Activated B cell treated with CpG ODN at 0.5 μM for 24 hours (primary cell): ENCODE measurements at regions not wholly inside any gene's neighbourhood (a gene's known extent, or its start where the extent isn't known, plus 50 kb on each side); places are given as distances from the start of the nearest gene placed in this dataset.

ENCODE experiments used
- ATAC-seq: fragments of 200-7000 bp; cut with Tn5 transposase; one replicate; pipeline ENCODE4 v1.10.0; 2021; ENCODE audit warnings: low read depth, mild to moderate bottlenecking, moderate library complexity
- CTCF ChIA-PET: fragments of 350-600 bp; sonication (Branson Sonifier 250); formaldehyde crosslinking; loops from one replicate; lab custom pipeline; 2021; ENCODE audit warnings: antibody characterized with exemption; lab: Charles Lee
- POLR2A ChIA-PET: fragments of 350-600 bp; sonication (Branson Sonifier 250); formaldehyde crosslinking; loops from one replicate; lab custom pipeline; 2021; ENCODE audit warnings: antibody characterized with exemption; lab: Charles Lee
- DNase-seq: peaks from one replicate; pipeline ENCODE4 v3.0.0; 2022
- H3K27ac Mint-ChIP-seq: one replicate; pipeline ENCODE4 v1.8.0; 2020; ENCODE audit warnings: mixed read lengths
- H3K27me3 Mint-ChIP-seq: one replicate; pipeline ENCODE4 v1.8.0; 2021; ENCODE audit warnings: mixed read lengths
- H3K36me3 Mint-ChIP-seq: one replicate; pipeline ENCODE4 v1.8.0; 2021; ENCODE audit warnings: low read depth, mixed read lengths
- H3K4me1 Mint-ChIP-seq: one replicate; pipeline ENCODE4 v1.8.0; 2021; ENCODE audit warnings: mixed read lengths
- H3K4me3 Mint-ChIP-seq: one replicate; pipeline ENCODE4 v1.8.0; 2020; ENCODE audit warnings: mild to moderate bottlenecking, mixed read lengths
- H3K9me3 Mint-ChIP-seq: one replicate; pipeline ENCODE4 v1.8.0; 2020; ENCODE audit warnings: mixed read lengths
- CTCF ChIP-seq: fragments of 200-600 bp; IDR thresholded peaks from one replicate; pipeline ENCODE4 v1.8.0; 2022; ENCODE audit warnings: antibody characterized with exemption, mild to moderate bottlenecking
- intact Hi-C: fragments of 100-400 bp; cut with micrococcal nuclease; formaldehyde crosslinking; loops from one replicate; pipeline ENCODE4 v1.15.1; 2024

- no peak overlapping the region for H3K4me3 Mint-ChIP-seq
- no peaks in the 10 kb centered on the region for H3K36me3 Mint-ChIP-seq
- no peaks in the 10 kb centered on the region for H3K4me1 Mint-ChIP-seq
- no peak overlapping the region for H3K27ac Mint-ChIP-seq
- H3K9me3 Mint-ChIP-seq: peaks cover 17% of the 10 kb centered on the region
- intact Hi-C loops: no loop called here
- ATAC-seq (no peak), DNase-seq (no peak)
- no peaks in the 10 kb centered on the region for H3K27me3 Mint-ChIP-seq
- CTCF ChIA-PET: no interaction called here
- TF ChIP-seq CTCF: no peak
- POLR2A ChIA-PET: no interaction called here
Measured at GRCh38 chr4:127293496-127293895, 339.3 kb upstream of the INTU start.

GRCh38 chr4:127304356-127304755, 328.4 kb upstream of the INTU start:
- ATAC-seq: no peak
- H3K27me3 Mint-ChIP-seq: no peaks in the 10 kb centered on the region
- no peaks in the 10 kb centered on the region for H3K4me1 Mint-ChIP-seq
- CTCF ChIA-PET: no interaction called here
- POLR2A ChIA-PET: no interaction called here
- H3K36me3 Mint-ChIP-seq: no peaks in the 10 kb centered on the region
- H3K4me3 Mint-ChIP-seq: no peak overlapping the region
- intact Hi-C loops: no loop called here
- TF ChIP-seq CTCF: no peak
- H3K9me3 Mint-ChIP-seq: peaks cover 21% of the 10 kb centered on the region
- no peak for DNase-seq
- no peak overlapping the region for H3K27ac Mint-ChIP-seq

GRCh38 chr4:127307996-127308395, 324.8 kb upstream of the INTU start:
- no peaks in the 10 kb centered on the region for H3K4me1 Mint-ChIP-seq
- H3K27ac Mint-ChIP-seq: no peak overlapping the region
- ChIA-PET CTCF (no interaction called here), POLR2A (no interaction called here)
- peaks cover 8% of the 10 kb centered on the region for H3K9me3 Mint-ChIP-seq
- DNase-seq: no peak
- intact Hi-C loops: no loop called here
- ATAC-seq: no peak
- no peaks in the 10 kb centered on the region for H3K36me3 Mint-ChIP-seq
- no peak for TF ChIP-seq CTCF
- H3K4me3 Mint-ChIP-seq: no peak overlapping the region
- no peaks in the 10 kb centered on the region for H3K27me3 Mint-ChIP-seq

GRCh38 chr4:127309369-127310102, 323.2 kb upstream of the INTU start:
- no peak overlapping the region for H3K27ac Mint-ChIP-seq
- TF ChIP-seq CTCF: no peak
- intact Hi-C loops: no loop called here
- ChIA-PET CTCF (no interaction called here), POLR2A (no interaction called here)
- no peak for ATAC-seq
- no peak for DNase-seq
- H3K9me3 Mint-ChIP-seq: peaks cover 22% of the 10 kb centered on the region
- no peaks in the 10 kb centered on the region for H3K4me1 Mint-ChIP-seq
- no peaks in the 10 kb centered on the region for H3K27me3 Mint-ChIP-seq
- H3K4me3 Mint-ChIP-seq: no peak overlapping the region
- no peaks in the 10 kb centered on the region for H3K36me3 Mint-ChIP-seq

GRCh38 chr4:127311371-127311770, 321.4 kb upstream of the INTU start:
- Mint-ChIP-seq H3K27me3 (no peaks in the 10 kb centered on the region), H3K36me3 (no peaks in the 10 kb centered on the region), H3K27ac (no peak overlapping the region), H3K9me3 (peaks cover 27% of the 10 kb centered on the region), H3K4me1 (no peaks in the 10 kb centered on the region), H3K4me3 (no peak overlapping the region)
- intact Hi-C loops: no loop called here
- DNase-seq (no peak), ATAC-seq (no peak)
- TF ChIP-seq CTCF: no peak
- CTCF ChIA-PET: no interaction called here
- POLR2A ChIA-PET: no interaction called here
